Neural progenitor cell (in vitro differentiated cells): ENCODE measurements at regions not wholly inside any gene's neighbourhood (a gene's known extent, or its start where the extent isn't known, plus 50 kb on each side); places are given as distances from the start of the nearest gene placed in this dataset.

Experiments
- DNase-seq: peaks from one replicate; pipeline ENCODE4 v3.0.0-alpha.2; 2016; ENCODE audit warnings: low spot score
- H2AFZ ChIP-seq: fragments of 200-600 bp; sonication (generic); replicated peaks from 2 replicates; pipeline ENCODE4 v1.6.1; 2016; ENCODE audit warnings: antibody characterized with exemption
- H3F3A ChIP-seq: fragments of 200-600 bp; sonication (generic); 2 replicates; pipeline ENCODE4 v1.6.1; 2016; ENCODE audit warnings: antibody characterized with exemption, low read depth
- H3K27ac ChIP-seq: fragments of 200-600 bp; sonication (generic); 2 replicates; pipeline ENCODE4 v1.5.1; 2016; ENCODE audit warnings: mild to moderate bottlenecking
- H3K27me3 ChIP-seq: fragments of 200-600 bp; sonication (generic); 2 replicates; pipeline ENCODE4 v1.6.1; 2016; ENCODE audit warnings: mild to moderate bottlenecking, moderate library complexity
- H3K36me3 ChIP-seq: fragments of 200-600 bp; sonication (generic); 2 replicates; pipeline ENCODE4 v1.5.1; 2016
- H3K4me1 ChIP-seq: fragments of 200-600 bp; sonication (generic); 2 replicates; pipeline ENCODE4 v1.6.1; 2016; ENCODE audit warnings: mixed run types
- H3K4me2 ChIP-seq: fragments of 200-600 bp; sonication (generic); 2 replicates; pipeline ENCODE4 v1.6.1; 2016
- H3K4me3 ChIP-seq: fragments of 200-600 bp; sonication (generic); 2 replicates; pipeline ENCODE4 v1.5.1; 2016
- H3K79me2 ChIP-seq: fragments of 200-600 bp; sonication (generic); 2 replicates; pipeline ENCODE4 v1.6.1; 2016; ENCODE audit warnings: low read depth
- H3K9ac ChIP-seq: fragments of 200-600 bp; sonication (generic); 2 replicates; pipeline ENCODE4 v1.6.1; 2016
- H3K9me3 ChIP-seq: fragments of 200-600 bp; sonication (generic); 2 replicates; pipeline ENCODE4 v1.5.1; 2016; ENCODE audit warnings: low read depth
- H4K20me1 ChIP-seq: fragments of 200-600 bp; sonication (generic); 2 replicates; pipeline ENCODE4 v1.6.1; 2016; ENCODE audit warnings: low read depth
- H3K27ac Mint-ChIP-seq: 3 replicates; pipeline ENCODE4 v1.8.0; 2021; ENCODE audit warnings: mixed read lengths
- H3K27me3 Mint-ChIP-seq: 2 replicates; pipeline ENCODE4 v1.8.0; 2022; ENCODE audit warnings: low read depth, mild to moderate bottlenecking, inconsistent platforms, moderate library complexity, mixed read lengths; ENCODE audit not compliant: insufficient read depth
- H3K36me3 Mint-ChIP-seq: 3 replicates; pipeline ENCODE4 v1.8.0; 2021; ENCODE audit warnings: mixed read lengths
- H3K4me1 Mint-ChIP-seq: 3 replicates; pipeline ENCODE4 v1.8.0; 2021; ENCODE audit warnings: mixed read lengths
- H3K4me3 Mint-ChIP-seq: 3 replicates; pipeline ENCODE4 v1.8.0; 2021; ENCODE audit warnings: mild to moderate bottlenecking, moderate library complexity, mixed read lengths
- H3K9me3 Mint-ChIP-seq: 3 replicates; pipeline ENCODE4 v1.8.0; 2020; ENCODE audit warnings: mixed read lengths
- CTCF ChIP-seq: fragments of 200-600 bp; sonication (generic); IDR thresholded peaks from 2 replicates; pipeline ENCODE4 v1.5.1; 2017; ENCODE audit warnings: antibody characterized with exemption, mild to moderate bottlenecking
- EZH2 ChIP-seq: fragments of 200-600 bp; sonication (generic); IDR thresholded peaks from 2 replicates; pipeline ENCODE4 v1.6.1; 2017; ENCODE audit warnings: antibody characterized with exemption, mild to moderate bottlenecking, moderate library complexity
- EZH2phosphoT487 ChIP-seq: fragments of 200-600 bp; sonication (generic); IDR thresholded peaks from 2 replicates; pipeline ENCODE4 v1.6.1; 2017; ENCODE audit warnings: antibody characterized with exemption

GRCh38 chr4:157655096-157655809 lies 434.7 kb downstream of the GRIA2 start:
- Mint-ChIP-seq H3K27me3 (no peaks in the 10 kb centered on the region), H3K4me3 (no peak overlapping the region), H3K36me3 (no peaks in the 10 kb centered on the region), H3K4me1 (peaks cover 9% of the 10 kb centered on the region), H3K9me3 (no peaks in the 10 kb centered on the region), H3K27ac (no peak overlapping the region)
- no peaks in the 10 kb centered on the region for H3K27me3 ChIP-seq
- H2AFZ ChIP-seq: no peak overlapping the region
- no peaks in the 10 kb centered on the region for H3K79me2 ChIP-seq
- DNase-seq: no peak
- H3K4me3 ChIP-seq: no peak overlapping the region
- TF ChIP-seq EZH2 (no peak), EZH2phosphoT487 (no peak), CTCF (no peak)
- H3K27ac ChIP-seq: no peak overlapping the region
- no peaks in the 10 kb centered on the region for H4K20me1 ChIP-seq
- H3K4me1 ChIP-seq: no peaks in the 10 kb centered on the region
- no peaks in the 10 kb centered on the region for H3K36me3 ChIP-seq
- H3F3A ChIP-seq: no peaks in the 10 kb centered on the region
- H3K9me3 ChIP-seq: no peaks in the 10 kb centered on the region
- H3K4me2 ChIP-seq: no peak overlapping the region
- H3K9ac ChIP-seq: no peak overlapping the region

GRCh38 chr4:157643257-157643656 lies 422.7 kb downstream of the GRIA2 start:
- Histone ChIP-seq H3K4me3 (no peak overlapping the region), H4K20me1 (no peaks in the 10 kb centered on the region), H3K9me3 (no peaks in the 10 kb centered on the region), H3K27me3 (no peaks in the 10 kb centered on the region), H3F3A (no peaks in the 10 kb centered on the region), H3K27ac (no peak overlapping the region), H3K9ac (no peak overlapping the region), H3K79me2 (no peaks in the 10 kb centered on the region), H3K36me3 (no peaks in the 10 kb centered on the region), H3K4me1 (no peaks in the 10 kb centered on the region), H2AFZ (no peak overlapping the region), H3K4me2 (no peak overlapping the region)
- H3K4me3 Mint-ChIP-seq: no peak overlapping the region
- H3K4me1 Mint-ChIP-seq: no peaks in the 10 kb centered on the region
- no peaks in the 10 kb centered on the region for H3K27me3 Mint-ChIP-seq
- TF ChIP-seq EZH2 (no peak), CTCF (no peak), EZH2phosphoT487 (no peak)
- H3K9me3 Mint-ChIP-seq: peaks cover 5% of the 10 kb centered on the region
- no peaks in the 10 kb centered on the region for H3K36me3 Mint-ChIP-seq
- no peak overlapping the region for H3K27ac Mint-ChIP-seq
- no peak for DNase-seq

- H3K36me3 Mint-ChIP-seq: no peaks in the 10 kb centered on the region
- H3K27ac Mint-ChIP-seq: no peak overlapping the region
- H3K9me3 Mint-ChIP-seq: peaks cover 11% of the 10 kb centered on the region
- H3K4me1 ChIP-seq: no peaks in the 10 kb centered on the region
- no peaks in the 10 kb centered on the region for H3K36me3 ChIP-seq
- no peaks in the 10 kb centered on the region for H3K27me3 ChIP-seq
- no peaks in the 10 kb centered on the region for H3K9me3 ChIP-seq
- no peak overlapping the region for H3K4me3 ChIP-seq
- H3K27me3 Mint-ChIP-seq: no peaks in the 10 kb centered on the region
- no peak for TF ChIP-seq EZH2phosphoT487
- no peak for TF ChIP-seq EZH2
- no peak for TF ChIP-seq CTCF
- no peak overlapping the region for H3K27ac ChIP-seq
- no peaks in the 10 kb centered on the region for H4K20me1 ChIP-seq
- no peaks in the 10 kb centered on the region for H3F3A ChIP-seq
- no peaks in the 10 kb centered on the region for H3K4me1 Mint-ChIP-seq
- H3K9ac ChIP-seq: no peak overlapping the region
- no peak overlapping the region for H2AFZ ChIP-seq
- no peak overlapping the region for H3K4me3 Mint-ChIP-seq
- H3K4me2 ChIP-seq: no peak overlapping the region
- no peaks in the 10 kb centered on the region for H3K79me2 ChIP-seq
- DNase-seq: no peak
Observed at GRCh38 chr4:157634057-157634456, 413.5 kb downstream of the GRIA2 start.
